Endothelial cell of hepatic sinusoid (primary cell): ENCODE measurements at regions not wholly inside any gene's neighbourhood (a gene's known extent, or its start where the extent isn't known, plus 50 kb on each side); places are given as distances from the start of the nearest gene placed in this dataset.
"Not testable (repeated sequence)": the region's sequence is repeated elsewhere in the genome, so short reads cannot be mapped to it uniquely, and the experiment has no call there.

Experiments used
- in situ Hi-C: cut with HindIII; loops from 2 replicates; pipeline ENCODE4 v1.10.0; 2017; ENCODE audit warnings: low sequenced_read_pairs

- in situ Hi-C loops: not testable (repeated sequence)
Measured at GRCh38 chr12:62010973-62011372, 249.2 kb upstream of the USP15 start.

GRCh38 chr12:62014330-62014729 lies 245.9 kb upstream of the USP15 start:
- in situ Hi-C loops: no loop called here

GRCh38 chr12:62016021-62016420 lies 244.2 kb upstream of the USP15 start:
- in situ Hi-C loops: no loop called here

GRCh38 chr12:62021808-62022207 lies 238.4 kb upstream of the USP15 start:
- in situ Hi-C loops: no loop called here

GRCh38 chr12:62028536-62028935 lies 231.7 kb upstream of the USP15 start:
- in situ Hi-C loops: no loop called here

GRCh38 chr12:62032870-62033269 lies 227.3 kb upstream of the USP15 start:
- in situ Hi-C loops: no loop called here

GRCh38 chr12:62044450-62045135 lies 215.6 kb upstream of the USP15 start:
- in situ Hi-C loops: no loop called here

GRCh38 chr12:62045211-62045610 lies 215.0 kb upstream of the USP15 start:
- in situ Hi-C loops: no loop called here

- in situ Hi-C loops: no loop called here
Measured at GRCh38 chr12:62050785-62051184, 209.4 kb upstream of the USP15 start.

- in situ Hi-C loops: no loop called here
Measured at GRCh38 chr12:62069976-62070375, 190.2 kb upstream of the USP15 start.

- in situ Hi-C loops: not testable (repeated sequence)
Measured at GRCh38 chr12:62073236-62073635, 187.0 kb upstream of the USP15 start.

GRCh38 chr12:62075870-62076269 lies 184.3 kb upstream of the USP15 start:
- in situ Hi-C loops: no loop called here

- in situ Hi-C loops: no loop called here
Measured at GRCh38 chr12:62078020-62078419, 182.2 kb upstream of the USP15 start.

- in situ Hi-C loops: no loop called here
Measured at GRCh38 chr12:62082448-62082847, 177.8 kb upstream of the USP15 start.

GRCh38 chr12:62098132-62098531 lies 162.1 kb upstream of the USP15 start:
- in situ Hi-C loops: no loop called here

GRCh38 chr12:62103748-62104147 lies 156.5 kb upstream of the USP15 start:
- in situ Hi-C loops: no loop called here

GRCh38 chr12:62106547-62107185 lies 153.5 kb upstream of the USP15 start:
- in situ Hi-C loops: no loop called here

- in situ Hi-C loops: no loop called here
Measured at GRCh38 chr12:62113366-62114011, 146.7 kb upstream of the USP15 start.

- in situ Hi-C loops: no loop called here
Measured at GRCh38 chr12:62116986-62117385, 143.2 kb upstream of the USP15 start.

GRCh38 chr12:62123721-62124203 lies 136.4 kb upstream of the USP15 start:
- in situ Hi-C loops: no loop called here

GRCh38 chr12:62127516-62127915 lies 132.7 kb upstream of the USP15 start:
- in situ Hi-C loops: no loop called here
